ENCODE measurements at regions not wholly inside any gene's neighbourhood (a gene's known extent, or its start where the extent isn't known, plus 50 kb on each side); places are given as distances from the start of the nearest gene placed in this dataset.
A peak's percentile ranks its signal among the peaks of the same experiment; 100 is the strongest.
"Not testable (repeated sequence)": the region's sequence is repeated elsewhere in the genome, so short reads cannot be mapped to it uniquely, and the experiment has no call there.

- no peaks in the 10 kb centered on the region for H3K4me1 ChIP-seq
- H3K4me3 ChIP-seq = no peak overlapping the region
- peaks cover 4% of the 10 kb centered on the region for H3K9me3 ChIP-seq
- TF ChIP-seq CTCF (IDR thresholded peaks at IDR 0.05) = no peak
- no peak for DNase-seq
- 49 to 54% (median 49%) methylated on average over 12 of the region's 12 CpGs for WGBS, 3 donors
- H3K27ac ChIP-seq = no peak overlapping the region
- no peaks in the 10 kb centered on the region for H3K36me3 ChIP-seq (ENCODE audit: insufficient read depth in 1 of 2, low read depth in 1 of 2)
- no peak for ATAC-seq
- intact Hi-C loops (cut with DNase I) = no loop called here
- H3K27me3 ChIP-seq (ENCODE audit: insufficient read depth in 3 of 3, low read length in 2 of 3) = peaks cover 0 to 4% (median 0%) of the 10 kb centered on the region in 3 donors
These were observed 265.1 kb upstream of the SFSWAP start for GRCh38 chr12:131445795-131446194.

DNA sequence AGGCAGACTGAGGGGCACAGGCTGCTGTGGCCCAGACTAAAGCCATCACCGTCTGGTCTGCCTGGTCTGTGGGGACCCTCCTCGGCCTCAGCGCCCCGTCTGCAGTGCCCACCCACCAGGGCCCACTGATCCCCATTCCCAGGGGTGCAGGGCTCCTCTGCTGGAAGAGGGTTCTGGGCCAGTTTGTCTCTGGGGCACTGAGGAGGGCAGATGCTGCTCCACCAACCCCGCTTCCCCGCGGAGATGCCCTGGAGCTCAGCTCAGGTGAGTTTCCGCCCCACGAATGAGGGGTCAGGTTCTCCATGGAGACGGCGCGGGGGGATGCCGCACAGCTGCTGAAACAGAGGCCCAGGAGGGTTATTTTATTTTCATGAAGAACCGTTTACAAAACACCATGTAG, 263.3 kb upstream of the SFSWAP start:
- H3K27ac ChIP-seq; ATAC-seq; H3K9me3 ChIP-seq; H3K27me3 ChIP-seq (ENCODE audit: insufficient read depth in 3 of 3, low read length in 2 of 3); H3K4me3 ChIP-seq; DNase-seq; H3K36me3 ChIP-seq (ENCODE audit: insufficient read depth in 1 of 2, low read depth in 1 of 2); intact Hi-C loops (cut with DNase I); H3K4me1 ChIP-seq: not testable (repeated sequence)
- 85 to 89% (median 87%) methylated on average over 10 to 14 of the region's 14 CpGs for WGBS, 3 donors

- Histone ChIP-seq H3K36me3 (ENCODE audit: insufficient read depth in 1 of 2, low read depth in 1 of 2) (no peaks in the 10 kb centered on the region), H3K4me1 (no peaks in the 10 kb centered on the region), H3K27ac (no peak overlapping the region), H3K4me3 (no peak overlapping the region), H3K9me3 (peaks cover 4% of the 10 kb centered on the region), H3K27me3 (ENCODE audit: insufficient read depth in 3 of 3, low read length in 2 of 3) (peaks cover 0 to 4% (median 0%) of the 10 kb centered on the region in 3 donors)
- no peak for ATAC-seq
- 67 to 76% (median 74%) methylated on average over 13 of the region's 13 CpGs for WGBS, 3 donors
- no peak for TF ChIP-seq CTCF (IDR thresholded peaks at IDR 0.05)
- intact Hi-C loops (cut with DNase I) = no loop called here
- no peak for DNase-seq
These were observed 262.6 kb upstream of the SFSWAP start for GRCh38 chr12:131448254-131448795.

DNA sequence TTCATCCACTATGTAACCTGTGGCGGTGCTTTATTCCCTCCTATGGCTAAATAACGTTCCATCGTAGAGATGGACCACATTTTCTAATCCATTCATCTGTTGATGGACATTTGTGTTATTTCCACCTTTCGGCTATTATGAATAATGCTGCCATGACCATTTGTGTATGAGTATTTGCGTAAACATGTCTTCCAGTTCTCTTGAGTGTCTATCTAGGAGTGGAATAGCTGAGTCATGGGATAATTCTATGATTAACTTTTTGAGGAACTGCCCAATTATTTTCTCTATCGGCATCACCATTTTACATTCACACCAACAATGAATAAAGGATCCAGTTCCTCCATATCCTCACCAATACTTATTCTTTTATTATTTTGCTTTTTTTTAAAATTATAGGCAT, 261.9 kb upstream of the SFSWAP start:
- Histone ChIP-seq H3K4me1 (no peaks in the 10 kb centered on the region), H3K27me3 (ENCODE audit: insufficient read depth in 3 of 3, low read length in 2 of 3) (peaks cover 0 to 4% (median 0%) of the 10 kb centered on the region in 3 donors), H3K36me3 (ENCODE audit: insufficient read depth in 1 of 2, low read depth in 1 of 2) (no peaks in the 10 kb centered on the region), H3K4me3 (no peak overlapping the region), H3K27ac (no peak overlapping the region), H3K9me3 (peaks cover 4% of the 10 kb centered on the region)
- ATAC-seq = no peak
- 71 to 89% (median 83%) methylated on average over 6 of the region's 6 CpGs for WGBS, 3 donors
- TF ChIP-seq CTCF (IDR thresholded peaks at IDR 0.05) = no peak
- intact Hi-C loops (cut with DNase I) = no loop called here
- no peak for DNase-seq

GRCh38 chr12:131452444-131452860, 258.4 kb upstream of the SFSWAP start:
- ATAC-seq = no peak
- peak; percentile 21 for TF ChIP-seq CTCF (IDR thresholded peaks at IDR 0.05)
- Histone ChIP-seq H3K4me3 (no peak overlapping the region), H3K9me3 (peaks cover 4% of the 10 kb centered on the region), H3K36me3 (ENCODE audit: insufficient read depth in 1 of 2, low read depth in 1 of 2) (no peaks in the 10 kb centered on the region), H3K4me1 (no peaks in the 10 kb centered on the region), H3K27ac (no peak overlapping the region), H3K27me3 (ENCODE audit: insufficient read depth in 3 of 3, low read length in 2 of 3) (peaks cover 0 to 5% (median 0%) of the 10 kb centered on the region in 3 donors)
- WGBS, 3 donors = 4 to 5% (median 5%) methylated on average over 10 of the region's 10 CpGs
- DNase-seq = no peak
- intact Hi-C loops (cut with DNase I) = no loop called here

Measured in psoas muscle (tissue), 7 donors.